OCI-LY7 (cell line): ENCODE measurements at regions not wholly inside any gene's neighbourhood (a gene's known extent, or its start where the extent isn't known, plus 50 kb on each side); places are given as distances from the start of the nearest gene placed in this dataset.

Source experiments
- EZH2phosphoT487 ChIP-seq: fragments of 200-600 bp; sonication (generic); IDR thresholded peaks from 2 replicates; pipeline ENCODE4 v1.6.1; 2018; ENCODE audit warnings: low read depth, borderline replicate concordance, mild to moderate bottlenecking, mixed run types, antibody characterized with exemption, low read length, moderate library complexity, mixed read lengths
- TF ChIP-seq, protein P1 (sequence below): fragments of 200-600 bp; sonication (generic); conservative IDR thresholded peaks from 2 replicates; pipeline ENCODE4 v1.5.1; 2014; ENCODE audit warnings: mild to moderate bottlenecking, antibody characterized with exemption, low read length, moderate library complexity, mixed read lengths

DNA sequence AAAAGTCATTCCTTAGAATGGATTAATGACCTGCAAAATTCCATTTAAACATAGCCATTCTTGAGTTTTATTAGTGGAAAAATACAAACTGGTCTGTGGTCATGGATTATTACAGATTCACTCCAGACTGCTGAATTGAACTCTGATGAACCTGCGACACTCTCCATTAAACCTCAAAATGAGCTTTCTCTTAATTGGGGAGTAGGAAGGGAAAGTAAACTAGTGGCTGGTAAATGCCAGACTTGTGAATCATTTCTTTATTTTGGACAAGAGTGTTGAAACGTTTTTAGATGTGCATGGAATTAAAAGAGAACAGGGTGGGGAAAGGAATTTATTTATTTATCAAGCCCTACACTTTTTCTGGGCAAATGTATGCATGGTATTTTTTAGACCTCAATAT lies 321.2 kb upstream of the FANCL start:
- TF ChIP-seq, protein P1, sequence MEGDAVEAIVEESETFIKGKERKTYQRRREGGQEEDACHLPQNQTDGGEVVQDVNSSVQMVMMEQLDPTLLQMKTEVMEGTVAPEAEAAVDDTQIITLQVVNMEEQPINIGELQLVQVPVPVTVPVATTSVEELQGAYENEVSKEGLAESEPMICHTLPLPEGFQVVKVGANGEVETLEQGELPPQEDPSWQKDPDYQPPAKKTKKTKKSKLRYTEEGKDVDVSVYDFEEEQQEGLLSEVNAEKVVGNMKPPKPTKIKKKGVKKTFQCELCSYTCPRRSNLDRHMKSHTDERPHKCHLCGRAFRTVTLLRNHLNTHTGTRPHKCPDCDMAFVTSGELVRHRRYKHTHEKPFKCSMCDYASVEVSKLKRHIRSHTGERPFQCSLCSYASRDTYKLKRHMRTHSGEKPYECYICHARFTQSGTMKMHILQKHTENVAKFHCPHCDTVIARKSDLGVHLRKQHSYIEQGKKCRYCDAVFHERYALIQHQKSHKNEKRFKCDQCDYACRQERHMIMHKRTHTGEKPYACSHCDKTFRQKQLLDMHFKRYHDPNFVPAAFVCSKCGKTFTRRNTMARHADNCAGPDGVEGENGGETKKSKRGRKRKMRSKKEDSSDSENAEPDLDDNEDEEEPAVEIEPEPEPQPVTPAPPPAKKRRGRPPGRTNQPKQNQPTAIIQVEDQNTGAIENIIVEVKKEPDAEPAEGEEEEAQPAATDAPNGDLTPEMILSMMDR = no peak
- TF ChIP-seq EZH2phosphoT487 = no peak
